ENCODE measurements at regions not wholly inside any gene's neighbourhood (a gene's known extent, or its start where the extent isn't known, plus 50 kb on each side); places are given as distances from the start of the nearest gene placed in this dataset.

DNA sequence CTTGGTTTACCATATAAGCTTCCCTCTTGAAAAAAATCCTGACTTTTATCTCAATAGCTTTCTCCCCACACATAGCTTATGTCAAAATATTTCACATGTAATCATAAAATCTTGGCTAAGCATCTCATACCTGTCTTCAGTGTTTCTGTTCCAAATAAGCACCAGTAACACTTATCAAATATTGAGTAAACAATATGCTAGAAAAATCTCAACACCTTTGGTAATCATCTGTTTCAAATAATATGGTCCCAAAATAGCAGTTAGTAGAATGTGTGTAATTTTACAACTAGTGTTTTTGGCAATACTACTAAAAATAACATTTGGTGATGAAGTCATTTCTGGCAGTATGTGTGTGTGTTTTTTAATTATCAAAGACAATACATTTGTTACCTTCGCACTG lies 2138.2 kb downstream of the PCDH7 start:
- H3K27me3 Mint-ChIP-seq (ENCODE audit: low read depth), result no peaks in the 10 kb centered on the region

More for the DNA sequence above, 2138.2 kb downstream of the PCDH7 start:
- no peak overlapping the region for H3K4me3 Mint-ChIP-seq
- H3K9ac ChIP-seq (ENCODE audit: extremely low read depth, insufficient read length, low read length), result no peak overlapping the region
- no peaks in the 10 kb centered on the region for H3K4me1 Mint-ChIP-seq
- no peaks in the 10 kb centered on the region for H3K4me1 ChIP-seq (ENCODE audit: insufficient read depth, low read length)
- no peaks in the 10 kb centered on the region for H3K9me3 ChIP-seq (ENCODE audit: control insufficient read depth, low read depth, low read length)
- H3K4me2 ChIP-seq (ENCODE audit: insufficient read depth, insufficient read length, low read length), result no peak overlapping the region
- H4K91ac ChIP-seq (ENCODE audit: insufficient read length, low read depth, low read length), result no peak overlapping the region
- H3K27ac ChIP-seq (ENCODE audit: insufficient read length, low read depth, low read length), result no peak overlapping the region
- no peak overlapping the region for H2AK5ac ChIP-seq (ENCODE audit: insufficient read length, low read length)
- DNase-seq, result no peak
- H3K23me2 ChIP-seq (ENCODE audit: insufficient read length, low read depth, low read length, poor library complexity, severe bottlenecking), result no peaks in the 10 kb centered on the region
- no peaks in the 10 kb centered on the region for H4K20me1 ChIP-seq (ENCODE audit: control insufficient read depth, insufficient read depth, insufficient read length)
- no peaks in the 10 kb centered on the region for H3K27me3 ChIP-seq (ENCODE audit: insufficient read depth, low read length)
- H2BK12ac ChIP-seq (ENCODE audit: insufficient read length, low read depth, low read length), result no peak overlapping the region
- H2AFZ ChIP-seq (ENCODE audit: low read length), result no peak overlapping the region
- TF ChIP-seq, protein P1, sequence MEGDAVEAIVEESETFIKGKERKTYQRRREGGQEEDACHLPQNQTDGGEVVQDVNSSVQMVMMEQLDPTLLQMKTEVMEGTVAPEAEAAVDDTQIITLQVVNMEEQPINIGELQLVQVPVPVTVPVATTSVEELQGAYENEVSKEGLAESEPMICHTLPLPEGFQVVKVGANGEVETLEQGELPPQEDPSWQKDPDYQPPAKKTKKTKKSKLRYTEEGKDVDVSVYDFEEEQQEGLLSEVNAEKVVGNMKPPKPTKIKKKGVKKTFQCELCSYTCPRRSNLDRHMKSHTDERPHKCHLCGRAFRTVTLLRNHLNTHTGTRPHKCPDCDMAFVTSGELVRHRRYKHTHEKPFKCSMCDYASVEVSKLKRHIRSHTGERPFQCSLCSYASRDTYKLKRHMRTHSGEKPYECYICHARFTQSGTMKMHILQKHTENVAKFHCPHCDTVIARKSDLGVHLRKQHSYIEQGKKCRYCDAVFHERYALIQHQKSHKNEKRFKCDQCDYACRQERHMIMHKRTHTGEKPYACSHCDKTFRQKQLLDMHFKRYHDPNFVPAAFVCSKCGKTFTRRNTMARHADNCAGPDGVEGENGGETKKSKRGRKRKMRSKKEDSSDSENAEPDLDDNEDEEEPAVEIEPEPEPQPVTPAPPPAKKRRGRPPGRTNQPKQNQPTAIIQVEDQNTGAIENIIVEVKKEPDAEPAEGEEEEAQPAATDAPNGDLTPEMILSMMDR (conservative IDR thresholded peaks at IDR 0.05), result no peak
- no peak overlapping the region for H3K14ac ChIP-seq (ENCODE audit: insufficient read depth, low read length)
- H3K23ac ChIP-seq (ENCODE audit: insufficient read length, low read depth, low read length), result no peak overlapping the region
- no peak overlapping the region for H3K18ac ChIP-seq (ENCODE audit: insufficient read length, low read depth, low read length)
- H2BK5ac ChIP-seq (ENCODE audit: insufficient read length, low read length), result no peak overlapping the region
- H3K9me3 Mint-ChIP-seq, result peaks cover 0 to 2% of the 10 kb centered on the region in 2 experiments; a peak in 2 of 5 replicates
- no peak overlapping the region for H4K8ac ChIP-seq (replicated peaks; ENCODE audit: insufficient read length, low read depth, low read length)
- H4K5ac ChIP-seq (ENCODE audit: insufficient read length, low read depth, low read length), result no peak overlapping the region
- H2BK120ac ChIP-seq (ENCODE audit: low read depth, low read length, poor library complexity, severe bottlenecking), result no peak overlapping the region
- H3K79me1 ChIP-seq (ENCODE audit: insufficient read depth, low read depth, low read length, poor library complexity, severe bottlenecking), result no peaks in the 10 kb centered on the region
- no peak overlapping the region for H3K27ac Mint-ChIP-seq
- no peaks in the 10 kb centered on the region for H3K79me2 ChIP-seq (ENCODE audit: insufficient read depth, low read length)
- H2BK15ac ChIP-seq (ENCODE audit: low read depth, low read length), result no peak overlapping the region
- no CpG with 5 or more reads among the region's 1 CpG for WGBS (ENCODE audit: extremely low coverage, insufficient read length, low lambda C conversion rate)
- H3K36me3 Mint-ChIP-seq (ENCODE audit: insufficient read depth in 1 of 3, low read depth in 3 of 3), result peaks cover 0 to 3% (median 0%) of the 10 kb centered on the region in 3 experiments; a peak in 1 of 7 replicates
- H2BK20ac ChIP-seq (ENCODE audit: low read depth, low read length, poor library complexity, severe bottlenecking), result no peak overlapping the region
- H3K4ac ChIP-seq (ENCODE audit: low read depth, low read length), result no peak overlapping the region
- no peak overlapping the region for H3K56ac ChIP-seq (ENCODE audit: insufficient read length, low read depth, low read length)
- no peak overlapping the region for H3T11ph ChIP-seq (ENCODE audit: low read length)

All from H9 (cell line).